ENCODE measurements at regions not wholly inside any gene's neighbourhood (a gene's known extent, or its start where the extent isn't known, plus 50 kb on each side); places are given as distances from the start of the nearest gene placed in this dataset.

DNA sequence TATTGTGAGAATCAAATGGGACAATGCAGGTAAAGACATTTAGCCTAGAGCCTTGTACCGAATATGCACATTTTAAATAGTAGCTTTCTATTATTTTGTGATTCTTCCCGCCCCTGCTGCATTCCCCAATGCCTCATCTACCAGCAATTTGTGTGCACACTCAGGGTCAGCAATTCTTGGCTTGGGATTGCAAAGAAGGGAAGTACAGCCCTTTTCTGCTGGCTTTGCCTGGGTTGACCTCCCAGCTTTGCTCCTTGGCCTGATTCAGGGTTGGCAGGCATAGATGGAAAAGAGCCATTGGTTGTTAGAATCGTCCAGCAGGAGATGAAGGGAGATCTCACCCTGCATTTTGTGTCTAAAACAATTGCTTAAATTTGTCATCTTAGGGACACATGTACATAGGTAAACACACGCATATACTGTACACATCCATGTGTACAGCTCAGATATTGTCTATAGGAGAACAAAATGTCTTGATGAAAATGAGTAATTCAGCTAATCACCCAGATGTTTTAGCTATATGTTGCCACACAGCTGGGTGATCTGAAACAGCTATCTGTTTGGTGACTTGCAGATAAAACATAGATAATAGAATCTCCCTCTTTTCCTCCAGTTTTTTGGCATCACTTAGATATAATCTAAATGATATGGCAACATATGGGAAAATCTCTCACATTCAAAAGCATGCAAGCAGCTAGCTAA, 340.9 kb upstream of the TBL1XR1 start:
- TF ChIP-seq, protein P1, sequence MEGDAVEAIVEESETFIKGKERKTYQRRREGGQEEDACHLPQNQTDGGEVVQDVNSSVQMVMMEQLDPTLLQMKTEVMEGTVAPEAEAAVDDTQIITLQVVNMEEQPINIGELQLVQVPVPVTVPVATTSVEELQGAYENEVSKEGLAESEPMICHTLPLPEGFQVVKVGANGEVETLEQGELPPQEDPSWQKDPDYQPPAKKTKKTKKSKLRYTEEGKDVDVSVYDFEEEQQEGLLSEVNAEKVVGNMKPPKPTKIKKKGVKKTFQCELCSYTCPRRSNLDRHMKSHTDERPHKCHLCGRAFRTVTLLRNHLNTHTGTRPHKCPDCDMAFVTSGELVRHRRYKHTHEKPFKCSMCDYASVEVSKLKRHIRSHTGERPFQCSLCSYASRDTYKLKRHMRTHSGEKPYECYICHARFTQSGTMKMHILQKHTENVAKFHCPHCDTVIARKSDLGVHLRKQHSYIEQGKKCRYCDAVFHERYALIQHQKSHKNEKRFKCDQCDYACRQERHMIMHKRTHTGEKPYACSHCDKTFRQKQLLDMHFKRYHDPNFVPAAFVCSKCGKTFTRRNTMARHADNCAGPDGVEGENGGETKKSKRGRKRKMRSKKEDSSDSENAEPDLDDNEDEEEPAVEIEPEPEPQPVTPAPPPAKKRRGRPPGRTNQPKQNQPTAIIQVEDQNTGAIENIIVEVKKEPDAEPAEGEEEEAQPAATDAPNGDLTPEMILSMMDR (IDR thresholded peaks at IDR 0.05), result no peak
- TF ChIP-seq POLR2A (IDR thresholded peaks at IDR 0.05), result no peak

Data from thyroid gland (tissue), 4 donors.